H1 (cell line): ENCODE measurements at regions not wholly inside any gene's neighbourhood (a gene's known extent, or its start where the extent isn't known, plus 50 kb on each side); places are given as distances from the start of the nearest gene placed in this dataset.

Experiments used
- CTCF ChIA-PET: fragments of 300-600 bp; sonication (Branson Sonifier 250); formaldehyde crosslinking; loops from one replicate; lab custom pipeline; 2021; ENCODE audit not compliant: partially characterized antibody; lab: Charles Lee
- POLR2A ChIA-PET: fragments of 300-600 bp; sonication (Branson Sonifier 250); formaldehyde crosslinking; loops from one replicate; lab custom pipeline; 2021; ENCODE audit warnings: inconsistent platforms; ENCODE audit not compliant: partially characterized antibody; lab: Charles Lee
- DNase-seq, 2 experiments: peaks; one replicate each; pipeline versions ENCODE4 v3.0.0 to v3.0.0-alpha.2; 2010 to 2022; ENCODE audit warnings: low spot score in 2 of 2, low read depth in 1 of 2, mixed read lengths in 1 of 2
- FAIRE-seq: peaks from 2 replicates; lab custom pipeline; 2011; peaks lifted over from hg19 to GRCh38; lab: Jason Lieb, UNC
- H2AFZ ChIP-seq: 2 replicates; pipeline ENCODE4 v1.8.1; 2012; ENCODE audit warnings: low read length, inconsistent platforms
- H2AK5ac ChIP-seq: 2 replicates; pipeline ENCODE4 v1.6.1; 2013; ENCODE audit warnings: low read depth, low read length
- H2BK120ac ChIP-seq: replicated peaks from 2 replicates; pipeline ENCODE3; 2013; ENCODE audit warnings: low read depth, low read length, inconsistent platforms
- H2BK12ac ChIP-seq: 2 replicates; pipeline ENCODE4 v1.6.1; 2013; ENCODE audit warnings: low read depth, low read length
- H2BK15ac ChIP-seq: 2 replicates; pipeline ENCODE4 v1.6.1; 2013; ENCODE audit warnings: low read length
- H2BK20ac ChIP-seq: 2 replicates; pipeline ENCODE4 v1.6.1; 2013; ENCODE audit warnings: low read length
- H2BK5ac ChIP-seq: 2 replicates; pipeline ENCODE4 v1.6.1; 2013; ENCODE audit warnings: low read depth, low read length
- H3K14ac ChIP-seq: 2 replicates; pipeline ENCODE4 v1.6.1; 2013; ENCODE audit warnings: inconsistent platforms; ENCODE audit not compliant: insufficient read length
- H3K18ac ChIP-seq: 2 replicates; pipeline ENCODE4 v1.6.1; 2013; ENCODE audit warnings: low read length; ENCODE audit errors: extremely low read depth
- H3K23ac ChIP-seq: 2 replicates; pipeline ENCODE4 v1.6.1; 2013; ENCODE audit warnings: inconsistent platforms; ENCODE audit not compliant: insufficient read length
- H3K23me2 ChIP-seq: 2 replicates; pipeline ENCODE4 v1.6.1; 2013; ENCODE audit warnings: low read depth, low read length
- H3K27ac ChIP-seq: 2 replicates; pipeline ENCODE4 v1.6.1; 2011; ENCODE audit warnings: low read depth, low read length, inconsistent platforms
- H3K27me3 ChIP-seq, 4 experiments: replicated peaks in 1 of 4; 1 replicate in 1 of 4; 2 replicates in 3 of 4; pipeline versions ENCODE4 v1.6.1 to v1.8.1; 2011 to 2013; ENCODE audit warnings: low read length in 3 of 4, mild to moderate bottlenecking in 3 of 4, inconsistent platforms in 2 of 4, mixed read lengths in 2 of 4, moderate library complexity in 1 of 4; ENCODE audit not compliant: control insufficient read depth in 3 of 4, insufficient read depth in 3 of 4; ENCODE audit errors: extremely low read depth in 1 of 4
- H3K36me3 ChIP-seq, 4 experiments: 2 replicates each; pipeline versions ENCODE4 v1.6.1 to v1.8.1; 2011 to 2013; ENCODE audit warnings: mild to moderate bottlenecking in 4 of 4, low read length in 3 of 4, moderate library complexity in 2 of 4, control low read depth in 1 of 4, inconsistent platforms in 1 of 4; ENCODE audit not compliant: insufficient read depth in 4 of 4, control insufficient read depth in 2 of 4
- H3K4ac ChIP-seq: replicated peaks from 2 replicates; pipeline ENCODE3; 2013; ENCODE audit warnings: low read length, low read depth, mixed read lengths, inconsistent platforms; ENCODE audit not compliant: insufficient read length
- H3K4me1 ChIP-seq, 4 experiments: replicated peaks in 1 of 4; 1 replicate in 1 of 4; 2 replicates in 3 of 4; pipeline versions ENCODE4 v1.6.1 to v1.8.1; 2011 to 2013; ENCODE audit warnings: low read length in 3 of 4, inconsistent platforms in 2 of 4, mixed read lengths in 1 of 4; ENCODE audit not compliant: insufficient read depth in 4 of 4, control insufficient read depth in 3 of 4
- H3K4me2 ChIP-seq, 2 experiments: 2 replicates each; pipeline versions ENCODE4 v1.6.1 to v1.8.1; 2011 to 2013; ENCODE audit warnings: low read depth in 2 of 2, low read length in 2 of 2, control low read depth in 1 of 2, inconsistent platforms in 1 of 2, mild to moderate bottlenecking in 1 of 2; ENCODE audit not compliant: insufficient read depth in 1 of 2
- H3K4me3 ChIP-seq, 4 experiments: fragments of 200-600, 300-600 bp in 1 of 4; sonication (generic), shearing (Covaris generic), sonication (Bioruptor Twin) in 1 of 4; 2 replicates each; pipeline versions ENCODE4 v1.5.1 to v1.8.1; 2011 to 2016; ENCODE audit warnings: low read length in 4 of 4, low read depth in 3 of 4, control low read depth in 2 of 4, inconsistent platforms in 2 of 4, mild to moderate bottlenecking in 2 of 4, mixed read lengths in 1 of 4, moderate library complexity in 1 of 4; ENCODE audit not compliant: insufficient read depth in 2 of 4; ENCODE audit errors: extremely low read depth in 1 of 4
- H3K56ac ChIP-seq: replicated peaks from 2 replicates; pipeline ENCODE3; 2013; ENCODE audit warnings: low read depth, mild to moderate bottlenecking, mixed read lengths, low read length, inconsistent platforms; ENCODE audit not compliant: insufficient read length
- H3K79me1 ChIP-seq: 2 replicates; pipeline ENCODE4 v1.6.1; 2013; ENCODE audit warnings: low read depth, low read length, control low read depth
- H3K79me2 ChIP-seq, 2 experiments: 2 replicates each; pipeline versions ENCODE4 v1.6.1 to v1.8.1; 2012 to 2013; ENCODE audit warnings: low read length in 2 of 2, mild to moderate bottlenecking in 2 of 2, inconsistent platforms in 1 of 2; ENCODE audit not compliant: insufficient read depth in 2 of 2, control insufficient read depth in 1 of 2
- H3K9ac ChIP-seq, 4 experiments: replicated peaks in 1 of 4; 1 replicate in 1 of 4; 2 replicates in 3 of 4; pipeline versions ENCODE4 v1.6.1 to v1.8.1; 2011 to 2013; ENCODE audit warnings: low read depth in 3 of 4, low read length in 3 of 4, control low read depth in 2 of 4, mild to moderate bottlenecking in 2 of 4, moderate library complexity in 2 of 4, inconsistent platforms in 1 of 4; ENCODE audit errors: extremely low read depth in 1 of 4
- H3K9me3 ChIP-seq, 2 experiments: 2 replicates each; pipeline versions ENCODE4 v1.6.1 to v1.8.1; 2012 to 2013; ENCODE audit warnings: mild to moderate bottlenecking in 2 of 2, moderate library complexity in 2 of 2, control low read depth in 1 of 2, inconsistent platforms in 1 of 2, low read depth in 1 of 2, low read length in 1 of 2, mixed read lengths in 1 of 2; ENCODE audit not compliant: insufficient read depth in 2 of 2
- H4K20me1 ChIP-seq, 2 experiments: replicated peaks in 1 of 2; 2 replicates each; pipeline versions ENCODE3 to v1.8.1; 2011 to 2013; ENCODE audit warnings: inconsistent platforms in 2 of 2, low read length in 2 of 2, mild to moderate bottlenecking in 1 of 2; ENCODE audit not compliant: insufficient read depth in 2 of 2, control insufficient read depth in 1 of 2
- H4K5ac ChIP-seq: 2 replicates; pipeline ENCODE4 v1.6.1; 2013; ENCODE audit warnings: low read length, low read depth, mixed read lengths, inconsistent platforms; ENCODE audit not compliant: insufficient read length
- H4K8ac ChIP-seq: 2 replicates; pipeline ENCODE4 v1.8.0; 2013; ENCODE audit warnings: mild to moderate bottlenecking, moderate library complexity, low read length, inconsistent platforms; ENCODE audit not compliant: insufficient read depth; ENCODE audit errors: extremely low read depth
- H4K91ac ChIP-seq: replicated peaks from 2 replicates; pipeline ENCODE3; 2013; ENCODE audit warnings: low read length, mixed read lengths, inconsistent platforms; ENCODE audit not compliant: insufficient read length
- CBX5 ChIP-seq: fragments of 300-800, 300-1000 bp; sonication (generic); IDR thresholded peaks from 2 replicates; pipeline ENCODE4 v1.7.1; 2016; ENCODE audit warnings: antibody characterized with exemption, low read length, low read depth
- EGR1 ChIP-seq: IDR thresholded peaks from 2 replicates; pipeline ENCODE4 v1.6.1; 2011; ENCODE audit warnings: low read depth, low read length, borderline replicate concordance
- EP300 ChIP-seq, 2 experiments: IDR thresholded peaks; 1 replicate in 1 of 2; 2 replicates in 1 of 2; pipeline ENCODE4 v1.6.1; 2011 to 2012; ENCODE audit warnings: low read depth in 2 of 2, low read length in 2 of 2, mild to moderate bottlenecking in 2 of 2, borderline replicate concordance in 1 of 2, inconsistent platforms in 1 of 2, moderate library complexity in 1 of 2
- EZH2 ChIP-seq: fragments of 200-600 bp; sonication (generic); IDR thresholded peaks from 2 replicates; pipeline ENCODE4 v1.7.1; 2012; ENCODE audit warnings: low read depth, mild to moderate bottlenecking, moderate library complexity, low read length, inconsistent platforms; ENCODE audit not compliant: severe bottlenecking
- KDM5A ChIP-seq: fragments of 200-600 bp; IDR thresholded peaks from 2 replicates; pipeline ENCODE4 v1.7.1; 2012; ENCODE audit warnings: mild to moderate bottlenecking, low read length, inconsistent platforms, mixed read lengths
- MAX ChIP-seq: IDR thresholded peaks from 2 replicates; pipeline ENCODE4 v1.6.1; 2012; ENCODE audit warnings: inconsistent platforms
- POU5F1 ChIP-seq: IDR thresholded peaks from 2 replicates; pipeline ENCODE4 v1.6.1; 2011; ENCODE audit warnings: low read depth, mild to moderate bottlenecking, low read length, moderate library complexity
- SUZ12 ChIP-seq: fragments of 200-600 bp; sonication (generic); IDR thresholded peaks from 2 replicates; pipeline ENCODE4 v1.6.1; 2012; ENCODE audit warnings: mild to moderate bottlenecking, inconsistent platforms, low read length, moderate library complexity, mixed read lengths
- TAF7 ChIP-seq: optimal IDR thresholded peaks from 2 replicates; pipeline ENCODE3; 2011; ENCODE audit warnings: low read depth, mild to moderate bottlenecking, inconsistent platforms, low read length, moderate library complexity, borderline replicate concordance
- WGBS, 2 experiments: shearing (Covaris generic) in 1 of 2; methylation state at CpG; one replicate each; pipeline versions ENCODE4 v1.1.6 to v1.1.7; 2013 to 2015; ENCODE audit warnings: low lambda C conversion rate in 2 of 2, mixed read lengths in 2 of 2, inconsistent platforms in 1 of 2, low coverage in 1 of 2, missing lambda C conversion rate in 1 of 2; ENCODE audit not compliant: insufficient replicate concordance in 2 of 2, insufficient coverage in 1 of 2, insufficient read length in 1 of 2; ENCODE audit errors: extremely low coverage in 1 of 2, missing lambda C conversion rate in 1 of 2; 5-methylcytosine and 5-hydroxymethylcytosine counted together
- TF ChIP-seq, protein P1 (sequence below): IDR thresholded peaks from 2 replicates; pipeline ENCODE4 v1.6.1; 2011; ENCODE audit warnings: low read length, improper control_type of control experiment

GRCh38 chr7:25545124-25546008, 317.1 kb upstream of the NPVF start:
- no peak overlapping the region for H3K27ac ChIP-seq
- ChIA-PET POLR2A (no interaction called here), CTCF (interaction anchor here (0.6 to 2.2 kb wide), 8 partner anchors 14 to 157 kb away, joined by 3 to 12 read pairs (median 3); no protein-coding TSS in a partner anchor)
- no peak overlapping the region for H3K14ac ChIP-seq
- no peak overlapping the region for H2AFZ ChIP-seq
- no peak overlapping the region for H2BK120ac ChIP-seq
- no peak overlapping the region for H2BK12ac ChIP-seq
- no peaks in the 10 kb centered on the region for H3K79me2 ChIP-seq
- H2BK20ac ChIP-seq: no peak overlapping the region
- no peak overlapping the region for H3K23ac ChIP-seq
- no peak overlapping the region for H3K4ac ChIP-seq
- H3K18ac ChIP-seq: no peak overlapping the region
- H3K9me3 ChIP-seq: no peaks in the 10 kb centered on the region
- no peaks in the 10 kb centered on the region for H3K23me2 ChIP-seq
- no peak overlapping the region for H2AK5ac ChIP-seq
- 80% methylated on average over 7 of the region's 7 CpGs; no CpG with 5 or more reads in 1 of the 2 experiments for WGBS, 2 experiments
- H3K4me3 ChIP-seq: no peak overlapping the region
- H3K9ac ChIP-seq: no peak overlapping the region
- H3K27me3 ChIP-seq: no peaks in the 10 kb centered on the region
- H3K79me1 ChIP-seq: no peaks in the 10 kb centered on the region
- H4K91ac ChIP-seq: no peak overlapping the region
- H3K4me1 ChIP-seq: no peaks in the 10 kb centered on the region
- no peaks in the 10 kb centered on the region for H3K36me3 ChIP-seq
- H4K8ac ChIP-seq: no peak overlapping the region
- FAIRE-seq (no peak), DNase-seq (no peak)
- no peak overlapping the region for H3K4me2 ChIP-seq
- H2BK15ac ChIP-seq: no peak overlapping the region
- no peak overlapping the region for H3K56ac ChIP-seq
- no peak overlapping the region for H2BK5ac ChIP-seq
- H4K20me1 ChIP-seq: no peaks in the 10 kb centered on the region
- no peak overlapping the region for H4K5ac ChIP-seq
- TF ChIP-seq, protein P1, sequence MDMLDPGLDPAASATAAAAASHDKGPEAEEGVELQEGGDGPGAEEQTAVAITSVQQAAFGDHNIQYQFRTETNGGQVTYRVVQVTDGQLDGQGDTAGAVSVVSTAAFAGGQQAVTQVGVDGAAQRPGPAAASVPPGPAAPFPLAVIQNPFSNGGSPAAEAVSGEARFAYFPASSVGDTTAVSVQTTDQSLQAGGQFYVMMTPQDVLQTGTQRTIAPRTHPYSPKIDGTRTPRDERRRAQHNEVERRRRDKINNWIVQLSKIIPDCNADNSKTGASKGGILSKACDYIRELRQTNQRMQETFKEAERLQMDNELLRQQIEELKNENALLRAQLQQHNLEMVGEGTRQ: no peak
- no peak for TF ChIP-seq EZH2
- peak; percentile 75 for TF ChIP-seq MAX
- TF ChIP-seq POU5F1: no peak
- no peak for TF ChIP-seq CBX5
- TF ChIP-seq SUZ12: no peak
- TF ChIP-seq EGR1: no peak
- TF ChIP-seq EP300 (IDR thresholded peaks at IDR 0.05; ENCODE audit: borderline replicate concordance in 1 of 2, low read depth in 2 of 2, low read length in 2 of 2): no peak
- no peak for TF ChIP-seq KDM5A
- TF ChIP-seq TAF7: no peak
